ENCODE measurements at regions not wholly inside any gene's neighbourhood (a gene's known extent, or its start where the extent isn't known, plus 50 kb on each side); places are given as distances from the start of the nearest gene placed in this dataset.

DNA sequence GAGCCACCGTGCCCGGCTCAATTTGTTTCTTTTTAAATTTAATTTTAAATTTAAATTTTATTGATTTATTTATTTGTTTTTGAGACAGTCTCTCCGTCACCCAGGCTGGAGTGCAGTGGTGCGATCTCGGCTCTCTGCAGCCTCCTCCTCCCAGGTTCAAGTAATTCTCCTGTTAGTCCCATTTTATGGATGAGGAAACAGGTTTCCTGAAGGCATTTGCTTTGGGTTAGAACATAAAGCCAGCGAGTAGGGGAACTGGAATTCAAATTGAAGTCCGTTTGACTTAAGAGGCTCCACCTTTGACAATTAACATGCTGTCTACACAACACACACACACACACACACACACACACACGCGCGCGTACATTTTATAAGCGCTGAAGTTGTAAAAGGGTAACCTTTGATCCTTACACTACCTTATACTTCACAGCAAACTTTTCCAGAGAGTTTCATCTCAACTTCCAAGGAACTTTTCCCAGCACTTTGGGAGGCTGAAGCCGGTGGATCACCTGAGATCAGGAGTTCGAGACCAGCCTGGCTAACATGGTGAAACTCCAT, 232.0 kb downstream of the BCAS1 start:
- TF ChIP-seq, protein P1, sequence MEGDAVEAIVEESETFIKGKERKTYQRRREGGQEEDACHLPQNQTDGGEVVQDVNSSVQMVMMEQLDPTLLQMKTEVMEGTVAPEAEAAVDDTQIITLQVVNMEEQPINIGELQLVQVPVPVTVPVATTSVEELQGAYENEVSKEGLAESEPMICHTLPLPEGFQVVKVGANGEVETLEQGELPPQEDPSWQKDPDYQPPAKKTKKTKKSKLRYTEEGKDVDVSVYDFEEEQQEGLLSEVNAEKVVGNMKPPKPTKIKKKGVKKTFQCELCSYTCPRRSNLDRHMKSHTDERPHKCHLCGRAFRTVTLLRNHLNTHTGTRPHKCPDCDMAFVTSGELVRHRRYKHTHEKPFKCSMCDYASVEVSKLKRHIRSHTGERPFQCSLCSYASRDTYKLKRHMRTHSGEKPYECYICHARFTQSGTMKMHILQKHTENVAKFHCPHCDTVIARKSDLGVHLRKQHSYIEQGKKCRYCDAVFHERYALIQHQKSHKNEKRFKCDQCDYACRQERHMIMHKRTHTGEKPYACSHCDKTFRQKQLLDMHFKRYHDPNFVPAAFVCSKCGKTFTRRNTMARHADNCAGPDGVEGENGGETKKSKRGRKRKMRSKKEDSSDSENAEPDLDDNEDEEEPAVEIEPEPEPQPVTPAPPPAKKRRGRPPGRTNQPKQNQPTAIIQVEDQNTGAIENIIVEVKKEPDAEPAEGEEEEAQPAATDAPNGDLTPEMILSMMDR (IDR thresholded peaks at IDR 0.05 in 4 of 5, conservative IDR thresholded peaks at IDR 0.05 in 1 of 5), result no peak
- TF ChIP-seq POLR2A (IDR thresholded peaks at IDR 0.05), result no peak

Data from gastrocnemius medialis (tissue), 4 donors.